Activated CD8-positive, alpha-beta memory T cell treated with anti-CD3 and anti-CD28 coated beads, Interleukin-2, amount 10 ng/mL, durations not matched to agents 7 days and 5 days (primary cell): ENCODE measurements at regions not wholly inside any gene's neighbourhood (a gene's known extent, or its start where the extent isn't known, plus 50 kb on each side); places are given as distances from the start of the nearest gene placed in this dataset.

Experiments
- ATAC-seq: fragments of 150-1000 bp; cut with Tn5 transposase; one replicate; pipeline ENCODE4 v1.10.0; 2021; ENCODE audit warnings: moderate library complexity
- CTCF ChIA-PET: fragments of 350-600 bp; sonication (Branson Sonifier 250); formaldehyde crosslinking; loops from one replicate; lab custom pipeline; 2021; ENCODE audit warnings: antibody characterized with exemption; lab: Charles Lee
- DNase-seq: peaks from one replicate; pipeline ENCODE4 v3.0.0-alpha.2; 2020
- H3K27ac Mint-ChIP-seq: one replicate; pipeline ENCODE4 v1.8.0; 2021; ENCODE audit warnings: mild to moderate bottlenecking, mixed read lengths
- H3K27me3 Mint-ChIP-seq: one replicate; pipeline ENCODE4 v1.8.0; 2021; ENCODE audit warnings: mixed read lengths
- H3K36me3 Mint-ChIP-seq: one replicate; pipeline ENCODE4 v1.8.0; 2021; ENCODE audit warnings: mild to moderate bottlenecking, mixed read lengths
- H3K4me1 Mint-ChIP-seq: one replicate; pipeline ENCODE4 v1.8.0; 2021; ENCODE audit warnings: mixed read lengths
- H3K4me3 Mint-ChIP-seq: one replicate; pipeline ENCODE4 v1.8.0; 2021; ENCODE audit warnings: mild to moderate bottlenecking, moderate library complexity, mixed read lengths
- H3K9me3 Mint-ChIP-seq: one replicate; pipeline ENCODE4 v1.8.0; 2022; ENCODE audit warnings: low read depth, mixed read lengths

GRCh38 chr2:71277536-71278103, 50.7 kb upstream of the PAIP2B start:
- DNase-seq, result peak; percentile 44

GRCh38 chr2:71277147-71277475, 50.2 kb upstream of the PAIP2B start:
- Mint-ChIP-seq H3K9me3 (no peaks in the 10 kb centered on the region), H3K27me3 (peaks cover 87% of the 10 kb centered on the region), H3K27ac (no peak overlapping the region), H3K36me3 (no peaks in the 10 kb centered on the region), H3K4me3 (peak overlapping the region; percentile 61), H3K4me1 (peaks cover 17% of the 10 kb centered on the region)
- no peak for DNase-seq
- CTCF ChIA-PET, result interaction anchor here (1.2 to 2.3 kb wide), 4 partner anchors 22 to 233 kb away, joined by 3 to 8 read pairs (median 6); partner anchors contain the start of gene ZNF638
- ATAC-seq, result no peak

More at GRCh38 chr2:71277536-71278103, 50.7 kb upstream of the PAIP2B start:
- no peaks in the 10 kb centered on the region for H3K9me3 Mint-ChIP-seq
- peak overlapping the region; percentile 61 for H3K4me3 Mint-ChIP-seq
- peaks cover 87% of the 10 kb centered on the region for H3K27me3 Mint-ChIP-seq
- no peaks in the 10 kb centered on the region for H3K36me3 Mint-ChIP-seq
- peaks cover 17% of the 10 kb centered on the region for H3K4me1 Mint-ChIP-seq
- CTCF ChIA-PET, result interaction anchor here (1.2 to 2.3 kb wide), 3 partner anchors 22 to 232 kb away, joined by 4 to 8 read pairs (median 7); partner anchors contain the start of gene ZNF638
- ATAC-seq, result no peak
- H3K27ac Mint-ChIP-seq, result no peak overlapping the region

DNA sequence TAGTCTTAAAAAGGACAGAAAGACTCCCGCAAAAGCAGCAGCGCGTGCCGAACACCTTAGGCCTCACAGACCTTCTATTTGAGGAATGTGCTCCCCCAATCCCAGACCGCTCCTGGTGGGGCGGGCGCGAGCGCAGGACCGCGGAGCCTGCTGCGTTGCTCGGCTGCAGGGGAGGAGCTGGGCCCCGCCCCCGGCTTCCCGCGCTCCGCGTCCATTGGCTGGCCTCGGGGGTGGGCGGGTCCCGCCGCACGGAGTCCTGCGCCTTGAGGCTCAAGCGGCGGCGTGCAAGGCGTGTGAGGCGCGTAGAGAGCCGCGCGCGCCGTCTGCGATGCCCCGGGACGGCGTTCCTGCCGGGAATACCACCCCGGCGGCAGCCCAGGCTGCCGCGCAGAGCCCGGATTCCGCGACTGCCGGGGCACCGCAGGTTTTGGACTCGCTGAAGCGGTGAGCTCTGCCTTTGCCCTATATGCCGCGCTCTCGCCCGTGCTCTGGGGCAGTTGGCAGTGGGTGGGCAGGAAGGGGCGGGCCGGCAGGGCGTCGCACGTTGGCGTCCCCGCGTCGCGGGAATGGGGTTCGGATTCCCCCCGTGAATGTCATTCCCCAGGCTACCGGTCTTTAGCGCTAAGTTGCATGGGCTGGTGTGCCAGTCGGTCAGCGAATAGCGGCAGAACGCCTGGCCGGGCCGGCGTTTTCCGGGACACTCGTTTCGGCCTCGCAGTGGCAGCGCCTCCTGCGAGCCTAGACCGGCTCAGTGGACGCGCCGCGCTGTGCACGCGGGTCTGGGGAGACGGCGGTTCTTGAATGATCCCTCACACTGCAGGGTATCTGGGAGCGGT, 49.6 kb upstream of the PAIP2B start:
- peaks cover 17% of the 10 kb centered on the region for H3K4me1 Mint-ChIP-seq

More for the DNA sequence above, 49.6 kb upstream of the PAIP2B start:
- peak; percentile 87 for DNase-seq
- peak; percentile 99 for ATAC-seq
- CTCF ChIA-PET, result interaction anchor here (0.5 to 2.3 kb wide), 5 partner anchors 23 to 1903 kb away, joined by 3 to 8 read pairs (median 4); partner anchors contain the start of gene ZNF638
- no peaks in the 10 kb centered on the region for H3K9me3 Mint-ChIP-seq
- H3K36me3 Mint-ChIP-seq, result no peaks in the 10 kb centered on the region
- peaks cover 88% of the 10 kb centered on the region for H3K27me3 Mint-ChIP-seq
- H3K4me3 Mint-ChIP-seq, result peak overlapping the region; percentile 61
- no peak overlapping the region for H3K27ac Mint-ChIP-seq
